HCT116 (cell line): ENCODE measurements at regions not wholly inside any gene's neighbourhood (a gene's known extent, or its start where the extent isn't known, plus 50 kb on each side); places are given as distances from the start of the nearest gene placed in this dataset.

Experiments
- ATAC-seq: fragments of 200-7000 bp; cut with Tn5 transposase; 2 replicates; pipeline ENCODE4 v1.9.1; 2020; ENCODE audit warnings: mild to moderate bottlenecking, moderate library complexity
- BruUV-seq: library from RNA; stranded (reverse); fragments of 400-500 nt; replicated peaks from 2 replicates; lab custom pipeline; 2021; lab: Mats Ljungman, UMichigan
- CTCF ChIA-PET: fragments of 300-600 bp; sonication (Branson Sonifier 250); formaldehyde crosslinking; loops from one replicate; lab custom pipeline; 2021; ENCODE audit warnings: antibody characterized with exemption; lab: Charles Lee
- POLR2A ChIA-PET: fragments of 300-600, 350-600 bp; sonication (Branson Sonifier 250); formaldehyde crosslinking; loops from one replicate; lab custom pipeline; 2021; ENCODE audit warnings: antibody characterized with exemption; lab: Charles Lee
- RAD21 ChIA-PET, 2 experiments: fragments of 300-600 bp; sonication (Branson Sonifier 250); formaldehyde crosslinking; loops; one replicate each; lab custom pipeline; 2023; ENCODE audit warnings: low total read pairs in 2 of 2; ENCODE audit not compliant: uncharacterized antibody in 2 of 2, unreplicated experiment in 2 of 2, low non-redundant PET in 1 of 2; lab: Charles Lee
- DNase-seq: peaks from one replicate; pipeline ENCODE4 v3.0.0-alpha.2; 2010; ENCODE audit warnings: low read depth, low spot score
- H2AFZ ChIP-seq: fragments of 200-600 bp; shearing (Covaris generic), sonication (generic); 2 replicates; pipeline ENCODE4 v1.6.1; 2017; ENCODE audit warnings: low read depth, mixed run types, mixed read lengths, antibody characterized with exemption, low read length; ENCODE audit not compliant: poor library complexity, severe bottlenecking
- H3K27ac ChIP-seq: 2 replicates; pipeline ENCODE4 v1.5.1; 2012; ENCODE audit warnings: low read depth, low read length
- H3K27me3 ChIP-seq: fragments of 200-600 bp; sonication (generic); 2 replicates; pipeline ENCODE4 v1.6.1; 2016; ENCODE audit warnings: mixed run types, low read length, mixed read lengths; ENCODE audit not compliant: insufficient read depth
- H3K36me3 ChIP-seq, 2 experiments: fragments of 200-500 bp in 1 of 2; fragments of 200-600 bp in 1 of 2; sonication (Bioruptor generic) in 1 of 2; sonication (generic) in 1 of 2; 2 replicates each; pipeline versions ENCODE4 v1.5.1 to v1.6.1; 2014 to 2016; ENCODE audit warnings: low read length in 2 of 2, inconsistent platforms in 1 of 2, mixed read lengths in 1 of 2, mixed run types in 1 of 2; ENCODE audit not compliant: insufficient read depth in 2 of 2, control insufficient read depth in 1 of 2
- H3K4me1 ChIP-seq, 2 experiments: fragments of 200-600 bp in 1 of 2; sonication (generic) in 1 of 2; 2 replicates each; pipeline versions ENCODE4 v1.5.1 to v1.6.1; 2012 to 2017; ENCODE audit warnings: low read length in 2 of 2, inconsistent platforms in 1 of 2, mild to moderate bottlenecking in 1 of 2, mixed read lengths in 1 of 2, mixed run types in 1 of 2, moderate library complexity in 1 of 2; ENCODE audit not compliant: insufficient read depth in 2 of 2, control insufficient read depth in 1 of 2
- H3K4me2 ChIP-seq: fragments of 200-600 bp; sonication (generic); 2 replicates; pipeline ENCODE4 v1.6.1; 2017; ENCODE audit warnings: mixed run types, low read length, mixed read lengths
- H3K4me3 ChIP-seq, 2 experiments: fragments of 200-600 bp in 1 of 2; sonication (generic) in 1 of 2; replicated peaks in 1 of 2; 2 replicates each; pipeline ENCODE4 v1.5.1; 2011 to 2016; ENCODE audit warnings: low read length in 2 of 2, control low read depth in 1 of 2, low read depth in 1 of 2, mild to moderate bottlenecking in 1 of 2, mixed read lengths in 1 of 2, mixed run types in 1 of 2
- H3K79me2 ChIP-seq: fragments of 200-600 bp; sonication (generic); 2 replicates; pipeline ENCODE4 v1.6.1; 2017; ENCODE audit warnings: mild to moderate bottlenecking, mixed run types, low read length, moderate library complexity, mixed read lengths; ENCODE audit not compliant: insufficient read depth
- H3K9ac ChIP-seq: fragments of 200-600 bp; sonication (generic); 2 replicates; pipeline ENCODE4 v1.6.1; 2016; ENCODE audit warnings: low read length, mixed read lengths
- H3K9me2 ChIP-seq: fragments of 200-600 bp; sonication (generic), shearing (Covaris generic); 2 replicates; pipeline ENCODE4 v1.6.1; 2017; ENCODE audit warnings: mixed run types, mild to moderate bottlenecking, moderate library complexity; ENCODE audit not compliant: insufficient read depth
- H3K9me3 ChIP-seq, 2 experiments: fragments of 200-500 bp in 1 of 2; fragments of 200-600 bp in 1 of 2; sonication (Bioruptor generic) in 1 of 2; sonication (generic) in 1 of 2; 2 replicates each; pipeline ENCODE4 v1.6.1; 2014 to 2017; ENCODE audit warnings: low read length in 2 of 2, mixed read lengths in 2 of 2, inconsistent platforms in 1 of 2, low read depth in 1 of 2, mild to moderate bottlenecking in 1 of 2, mixed run types in 1 of 2, moderate library complexity in 1 of 2; ENCODE audit not compliant: control insufficient read depth in 1 of 2, insufficient read depth in 1 of 2
- H4K20me1 ChIP-seq: fragments of 200-600 bp; sonication (generic), shearing (Covaris generic); 2 replicates; pipeline ENCODE4 v1.6.1; 2017; ENCODE audit warnings: mixed run types, mild to moderate bottlenecking, moderate library complexity; ENCODE audit not compliant: insufficient read depth
- CBX3 ChIP-seq: IDR thresholded peaks from 2 replicates; pipeline ENCODE4 v1.6.1; 2012; ENCODE audit warnings: low read depth
- CEBPB ChIP-seq: IDR thresholded peaks from 2 replicates; pipeline ENCODE4 v1.6.1; 2012; ENCODE audit warnings: low read depth
- EGR1 ChIP-seq: IDR thresholded peaks from 2 replicates; pipeline ENCODE4 v1.6.1; 2012; ENCODE audit warnings: low read depth
- ELF1 ChIP-seq: IDR thresholded peaks from 2 replicates; pipeline ENCODE4 v1.6.1; 2012; ENCODE audit warnings: low read depth, borderline replicate concordance
- POLR2AphosphoS5 ChIP-seq: IDR thresholded peaks from 2 replicates; pipeline ENCODE4 v1.6.1; 2011; ENCODE audit warnings: mild to moderate bottlenecking, low read depth, low read length, moderate library complexity
- RAD21 ChIP-seq: IDR thresholded peaks from 2 replicates; pipeline ENCODE4 v1.6.1; 2012; ENCODE audit warnings: low read depth, mild to moderate bottlenecking
- ZFX ChIP-seq: fragments of 450-650 bp; IDR thresholded peaks from 2 replicates; pipeline ENCODE4 v1.6.1; 2017
- ZNF274 ChIP-seq: fragments of 200-500 bp; sonication (Bioruptor generic); IDR thresholded peaks from 2 replicates; pipeline ENCODE4 v1.6.1; 2014; ENCODE audit warnings: mild to moderate bottlenecking, low read depth, low read length, inconsistent platforms
- intact Hi-C: fragments of 100-400 bp; cut with micrococcal nuclease; formaldehyde crosslinking; loops from 2 replicates; pipeline ENCODE4 v1.10.0; 2022
- TF ChIP-seq, protein P1 (sequence below): IDR thresholded peaks from 2 replicates; pipeline ENCODE4 v1.6.1; 2012
- TF ChIP-seq, protein P2 (sequence below), 3 experiments: fragments of 200-600 bp in 1 of 3; sonication (generic) in 1 of 3; IDR thresholded peaks in 2 of 3; conservative IDR thresholded peaks in 1 of 3; 2 replicates each; pipeline ENCODE4 v1.5.1; 2012 to 2017; ENCODE audit warnings: low read depth in 2 of 3, low read length in 2 of 3, antibody characterized with exemption in 1 of 3, borderline replicate concordance in 1 of 3, control low read depth in 1 of 3, mild to moderate bottlenecking in 1 of 3, mixed read lengths in 1 of 3, mixed run types in 1 of 3, moderate library complexity in 1 of 3; ENCODE audit not compliant: insufficient read depth in 1 of 3
- TF ChIP-seq, protein P3 (sequence below): IDR thresholded peaks from 2 replicates; pipeline ENCODE4 v1.6.1; 2012

DNA sequence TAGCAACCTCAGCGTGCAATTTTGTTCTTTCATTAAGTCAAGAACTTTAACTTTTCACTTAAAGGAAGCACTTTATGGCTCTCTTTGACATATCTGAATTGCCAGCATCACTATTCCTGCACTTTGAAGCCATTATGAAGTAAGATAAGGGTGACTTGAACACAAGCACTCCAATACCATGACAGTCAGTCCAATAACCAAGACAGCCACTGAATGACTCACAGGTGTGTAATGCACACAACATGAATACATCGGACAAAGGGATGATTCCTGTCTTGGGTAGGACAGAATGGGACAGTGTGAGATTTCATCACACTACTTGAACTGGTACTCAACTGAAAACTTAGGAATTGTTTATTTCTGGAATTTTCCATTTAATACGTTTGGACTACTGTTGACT is 233.7 kb upstream of the IPO5 start:
- peak; percentile 55; the same call in 1 of the 2 replicates for ATAC-seq
- no peaks in the 10 kb centered on the region for H3K36me3 ChIP-seq
- no peak overlapping the region for H3K27ac ChIP-seq
- no peaks in the 10 kb centered on the region for H3K9me3 ChIP-seq
- intact Hi-C loops = no loop called here
- H3K9ac ChIP-seq = no peak overlapping the region
- no peaks in the 10 kb centered on the region for H3K79me2 ChIP-seq
- no peaks in the 10 kb centered on the region; a peak in 1 of 4 replicates for H3K4me1 ChIP-seq
- no TSS peak for BruUV-seq
- H2AFZ ChIP-seq = peak overlapping the region; percentile 49
- DNase-seq = no peak
- CTCF ChIA-PET = no interaction called here
- RAD21 ChIA-PET = no interaction called here
- no peaks in the 10 kb centered on the region for H3K9me2 ChIP-seq
- no peak overlapping the region for H3K4me3 ChIP-seq
- H4K20me1 ChIP-seq = no peaks in the 10 kb centered on the region
- H3K4me2 ChIP-seq = no peak overlapping the region
- H3K27me3 ChIP-seq = no peaks in the 10 kb centered on the region
- TF ChIP-seq CEBPB = no peak
- TF ChIP-seq ZNF274 = no peak
- TF ChIP-seq, protein P1, sequence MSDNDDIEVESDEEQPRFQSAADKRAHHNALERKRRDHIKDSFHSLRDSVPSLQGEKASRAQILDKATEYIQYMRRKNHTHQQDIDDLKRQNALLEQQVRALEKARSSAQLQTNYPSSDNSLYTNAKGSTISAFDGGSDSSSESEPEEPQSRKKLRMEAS = no peak
- POLR2A ChIA-PET = no interaction called here

DNA sequence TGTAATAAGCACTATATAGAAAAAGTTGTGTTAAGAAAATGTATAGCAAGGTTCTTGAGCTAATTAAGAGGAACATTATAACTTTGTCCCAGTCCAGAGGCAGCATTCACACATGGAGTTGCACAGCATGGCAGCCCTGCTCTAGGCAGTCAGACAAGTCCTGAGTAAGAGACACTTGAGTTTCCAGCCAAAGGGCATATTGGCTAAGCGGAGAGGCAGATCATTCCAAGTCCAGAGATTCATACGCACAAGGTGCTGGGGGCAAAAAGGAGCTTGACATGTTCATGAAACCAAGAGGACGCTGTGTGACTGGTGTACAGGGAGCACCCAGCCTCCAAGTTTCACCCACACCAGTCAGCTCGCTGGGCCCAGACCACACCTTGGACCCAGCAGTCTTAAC is 232.6 kb upstream of the IPO5 start:
- POLR2A ChIA-PET = no interaction called here
- no peak overlapping the region for H3K9ac ChIP-seq
- H3K27me3 ChIP-seq = no peaks in the 10 kb centered on the region
- no peaks in the 10 kb centered on the region for H3K79me2 ChIP-seq
- no peaks in the 10 kb centered on the region for H3K9me3 ChIP-seq
- RAD21 ChIA-PET = no interaction called here
- H4K20me1 ChIP-seq = no peaks in the 10 kb centered on the region
- no peaks in the 10 kb centered on the region for H3K9me2 ChIP-seq
- intact Hi-C loops = no loop called here
- H3K4me1 ChIP-seq = no peaks in the 10 kb centered on the region; a peak in 1 of 4 replicates
- no peak overlapping the region for H3K4me3 ChIP-seq
- H2AFZ ChIP-seq = no peak overlapping the region
- TF ChIP-seq, protein P2, sequence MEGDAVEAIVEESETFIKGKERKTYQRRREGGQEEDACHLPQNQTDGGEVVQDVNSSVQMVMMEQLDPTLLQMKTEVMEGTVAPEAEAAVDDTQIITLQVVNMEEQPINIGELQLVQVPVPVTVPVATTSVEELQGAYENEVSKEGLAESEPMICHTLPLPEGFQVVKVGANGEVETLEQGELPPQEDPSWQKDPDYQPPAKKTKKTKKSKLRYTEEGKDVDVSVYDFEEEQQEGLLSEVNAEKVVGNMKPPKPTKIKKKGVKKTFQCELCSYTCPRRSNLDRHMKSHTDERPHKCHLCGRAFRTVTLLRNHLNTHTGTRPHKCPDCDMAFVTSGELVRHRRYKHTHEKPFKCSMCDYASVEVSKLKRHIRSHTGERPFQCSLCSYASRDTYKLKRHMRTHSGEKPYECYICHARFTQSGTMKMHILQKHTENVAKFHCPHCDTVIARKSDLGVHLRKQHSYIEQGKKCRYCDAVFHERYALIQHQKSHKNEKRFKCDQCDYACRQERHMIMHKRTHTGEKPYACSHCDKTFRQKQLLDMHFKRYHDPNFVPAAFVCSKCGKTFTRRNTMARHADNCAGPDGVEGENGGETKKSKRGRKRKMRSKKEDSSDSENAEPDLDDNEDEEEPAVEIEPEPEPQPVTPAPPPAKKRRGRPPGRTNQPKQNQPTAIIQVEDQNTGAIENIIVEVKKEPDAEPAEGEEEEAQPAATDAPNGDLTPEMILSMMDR (IDR thresholded peaks at IDR 0.05 in 2 of 3, conservative IDR thresholded peaks at IDR 0.05 in 1 of 3; ENCODE audit: borderline replicate concordance in 1 of 3, insufficient read depth in 1 of 3, low read depth in 2 of 3, low read length in 2 of 3) = no peak
- TF ChIP-seq, protein P3, sequence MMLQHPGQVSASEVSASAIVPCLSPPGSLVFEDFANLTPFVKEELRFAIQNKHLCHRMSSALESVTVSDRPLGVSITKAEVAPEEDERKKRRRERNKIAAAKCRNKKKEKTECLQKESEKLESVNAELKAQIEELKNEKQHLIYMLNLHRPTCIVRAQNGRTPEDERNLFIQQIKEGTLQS = no peak
- TF ChIP-seq POLR2AphosphoS5 (no peak), RAD21 (no peak), ELF1 (no peak), ZFX (no peak), CBX3 (no peak), EGR1 (no peak)
- TF ChIP-seq, all 23 proteins: peak for 0
- no peak overlapping the region for H3K4me2 ChIP-seq
- BruUV-seq = no TSS peak
- no peak for DNase-seq
- H3K36me3 ChIP-seq = no peaks in the 10 kb centered on the region
- ATAC-seq = no peak
- CTCF ChIA-PET = no interaction called here
- no peak overlapping the region for H3K27ac ChIP-seq
